CD14-positive monocyte (primary cell): ENCODE measurements at regions not wholly inside any gene's neighbourhood (a gene's known extent, or its start where the extent isn't known, plus 50 kb on each side); places are given as distances from the start of the nearest gene placed in this dataset.

Source experiments
- DNase-seq, 3 donors: peaks; one replicate each; pipeline ENCODE4 v3.0.0-alpha.2; 2011 to 2022
- H2AFZ ChIP-seq: 2 replicates; pipeline ENCODE4 v1.6.0; 2012; ENCODE audit warnings: mild to moderate bottlenecking, low read depth, low read length, inconsistent platforms; ENCODE audit not compliant: insufficient read depth, poor library complexity, severe bottlenecking
- H3K27ac ChIP-seq, 2 donors: 1 replicate in 1 of 2; 2 replicates in 1 of 2; pipeline ENCODE4 v1.5.1; 2012 to 2013; ENCODE audit warnings: low read length in 2 of 2, control low read depth in 1 of 2, inconsistent platforms in 1 of 2, low read depth in 1 of 2, mild to moderate bottlenecking in 1 of 2
- H3K27me3 ChIP-seq, 2 donors: one replicate each; pipeline versions ENCODE4 v1.6.0 to v1.6.1; 2011 to 2013; ENCODE audit warnings: low read length in 2 of 2; ENCODE audit not compliant: control insufficient read depth in 2 of 2, insufficient read depth in 2 of 2
- H3K36me3 ChIP-seq, 2 donors: replicated peaks in 1 of 2; 1 replicate in 1 of 2; 2 replicates in 1 of 2; pipeline versions ENCODE4 v1.5.1 to v1.6.1; 2012 to 2013; ENCODE audit warnings: low read length in 2 of 2, control low read depth in 1 of 2, inconsistent platforms in 1 of 2, mild to moderate bottlenecking in 1 of 2; ENCODE audit not compliant: insufficient read depth in 2 of 2, control insufficient read depth in 1 of 2
- H3K4me1 ChIP-seq, 2 donors: 1 replicate in 1 of 2; 2 replicates in 1 of 2; pipeline versions ENCODE4 v1.5.1 to v1.6.1; 2012 to 2013; ENCODE audit warnings: low read length in 2 of 2, control low read depth in 1 of 2, inconsistent platforms in 1 of 2, mild to moderate bottlenecking in 1 of 2, moderate library complexity in 1 of 2; ENCODE audit not compliant: insufficient read depth in 2 of 2, control insufficient read depth in 1 of 2
- H3K4me2 ChIP-seq: replicated peaks from 2 replicates; pipeline ENCODE3; 2012; ENCODE audit warnings: low read length, moderate library complexity, mild to moderate bottlenecking; ENCODE audit not compliant: poor library complexity, severe bottlenecking; ENCODE audit errors: extremely low read depth
- H3K4me3 ChIP-seq, 3 experiments: fragments of 200-600 bp in 1 of 3; sonication (generic) in 1 of 3; replicated peaks in 1 of 3; 1 replicate in 2 of 3; 2 replicates in 1 of 3; pipeline ENCODE4 v1.5.1; 2011 to 2013; ENCODE audit warnings: low read length in 3 of 3, mild to moderate bottlenecking in 3 of 3, control low read depth in 2 of 3, low read depth in 2 of 3, inconsistent platforms in 1 of 3, moderate library complexity in 1 of 3
- H3K79me2 ChIP-seq: 2 replicates; pipeline ENCODE4 v1.6.0; 2012; ENCODE audit warnings: mild to moderate bottlenecking, control low read depth, inconsistent platforms, low read length, moderate library complexity; ENCODE audit not compliant: insufficient read depth
- H3K9ac ChIP-seq: 2 replicates; pipeline ENCODE4 v1.6.0; 2017; ENCODE audit warnings: low read length, mild to moderate bottlenecking; ENCODE audit not compliant: insufficient read depth, poor library complexity, severe bottlenecking
- H3K9me3 ChIP-seq, 2 donors: replicated peaks in 1 of 2; 1 replicate in 1 of 2; 2 replicates in 1 of 2; pipeline versions ENCODE4 v1.5.1 to v1.6.1; 2012 to 2013; ENCODE audit warnings: low read length in 2 of 2, control low read depth in 1 of 2; ENCODE audit not compliant: control insufficient read depth in 1 of 2, insufficient read depth in 1 of 2
- H4K20me1 ChIP-seq: 2 replicates; pipeline ENCODE4 v1.6.0; 2012; ENCODE audit warnings: mild to moderate bottlenecking, low read length, control low read depth, moderate library complexity; ENCODE audit not compliant: insufficient read depth
- H3K27ac Mint-ChIP-seq, 7 donors: one replicate each; pipeline ENCODE4 v1.8.0; 2020; ENCODE audit warnings: mild to moderate bottlenecking in 7 of 7, mixed read lengths in 7 of 7, moderate library complexity in 6 of 7, inconsistent platforms in 2 of 7
- H3K27me3 Mint-ChIP-seq, 3 donors: one replicate each; pipeline ENCODE4 v1.8.0; 2021 to 2022; ENCODE audit warnings: low read depth in 3 of 3, mild to moderate bottlenecking in 3 of 3, mixed read lengths in 3 of 3, moderate library complexity in 3 of 3, inconsistent platforms in 1 of 3
- H3K36me3 Mint-ChIP-seq, 2 donors: one replicate each; pipeline ENCODE4 v1.8.0; 2020; ENCODE audit warnings: mixed read lengths in 2 of 2, inconsistent platforms in 1 of 2, mild to moderate bottlenecking in 1 of 2
- H3K4me1 Mint-ChIP-seq: one replicate; pipeline ENCODE4 v1.8.0; 2020; ENCODE audit warnings: mild to moderate bottlenecking, mixed read lengths
- H3K4me3 Mint-ChIP-seq, 2 donors: one replicate each; pipeline ENCODE4 v1.8.0; 2020; ENCODE audit warnings: mild to moderate bottlenecking in 2 of 2, mixed read lengths in 2 of 2, moderate library complexity in 1 of 2
- H3K9me3 Mint-ChIP-seq, 7 donors: one replicate each; pipeline ENCODE4 v1.8.0; 2020 to 2022; ENCODE audit warnings: mixed read lengths in 7 of 7, mild to moderate bottlenecking in 6 of 7, moderate library complexity in 6 of 7, inconsistent platforms in 2 of 7
- CTCF ChIP-seq: fragments of 200-600 bp; IDR thresholded peaks from one replicate; pipeline ENCODE4 v1.8.0; 2022; ENCODE audit warnings: antibody characterized with exemption, mild to moderate bottlenecking
- WGBS: methylation state at CpG from one replicate; pipeline ENCODE4 v1.1.5; 2013; ENCODE audit warnings: missing lambda C conversion rate; ENCODE audit not compliant: insufficient coverage; 5-methylcytosine and 5-hydroxymethylcytosine counted together
- intact Hi-C, 2 donors: fragments of 100-400 bp; cut with micrococcal nuclease; formaldehyde crosslinking; loops; one replicate each; pipeline versions ENCODE4 v1.15.0 to v1.15.1; 2023

- no peaks in the 10 kb centered on the region for H4K20me1 ChIP-seq
- Mint-ChIP-seq H3K27me3 (peaks cover 1 to 7% (median 3%) of the 10 kb centered on the region in 3 donors), H3K36me3 (no peaks in the 10 kb centered on the region), H3K9me3 (peaks cover 0 to 2% (median 0%) of the 10 kb centered on the region in 7 donors), H3K4me1 (no peaks in the 10 kb centered on the region), H3K4me3 (no peak overlapping the region), H3K27ac (no peak overlapping the region)
- H2AFZ ChIP-seq = no peak overlapping the region
- H3K9me3 ChIP-seq = no peaks in the 10 kb centered on the region
- H3K36me3 ChIP-seq = no peaks in the 10 kb centered on the region
- no peak overlapping the region for H3K9ac ChIP-seq
- H3K27ac ChIP-seq = no peak overlapping the region
- peaks cover 0 to 2% of the 10 kb centered on the region in 2 donors for H3K27me3 ChIP-seq
- no peak overlapping the region for H3K4me3 ChIP-seq
- intact Hi-C loops = no loop called here
- 88% methylated on average over 3 of the region's 5 CpGs for WGBS
- no peak for DNase-seq
- TF ChIP-seq CTCF = no peak
- H3K79me2 ChIP-seq = no peaks in the 10 kb centered on the region
- no peak overlapping the region for H3K4me2 ChIP-seq
- H3K4me1 ChIP-seq = no peaks in the 10 kb centered on the region
Measured at GRCh38 chr6:87945966-87946365, 101.7 kb upstream of the SPACA1 start.

- Histone ChIP-seq H3K9ac (no peak overlapping the region), H2AFZ (no peak overlapping the region), H3K4me3 (no peak overlapping the region), H4K20me1 (no peaks in the 10 kb centered on the region), H3K27me3 (peaks cover 0 to 2% of the 10 kb centered on the region in 2 donors), H3K4me2 (no peak overlapping the region), H3K4me1 (no peaks in the 10 kb centered on the region), H3K79me2 (no peaks in the 10 kb centered on the region), H3K9me3 (no peaks in the 10 kb centered on the region), H3K36me3 (no peaks in the 10 kb centered on the region), H3K27ac (no peak overlapping the region)
- intact Hi-C loops = no loop called here
- Mint-ChIP-seq H3K4me1 (no peaks in the 10 kb centered on the region), H3K4me3 (no peak overlapping the region), H3K27me3 (peaks cover 1 to 7% (median 7%) of the 10 kb centered on the region in 3 donors), H3K27ac (no peak overlapping the region), H3K9me3 (peaks cover 0 to 2% (median 0%) of the 10 kb centered on the region in 7 donors), H3K36me3 (no peaks in the 10 kb centered on the region)
- no CpG with 5 or more reads among the region's 6 CpGs for WGBS
- TF ChIP-seq CTCF = no peak
- DNase-seq = no peak
Measured at GRCh38 chr6:87945181-87945580, 102.5 kb upstream of the SPACA1 start.
